ENCODE measurements at regions not wholly inside any gene's neighbourhood (a gene's known extent, or its start where the extent isn't known, plus 50 kb on each side); places are given as distances from the start of the nearest gene placed in this dataset.

GRCh38 chr2:37837628-37838328 lies 87.3 kb upstream of the RMDN2 start:
- ATAC-seq (no peak), DNase-seq (ENCODE audit: low read depth, low spot score) (no peak)
- Histone ChIP-seq H3K36me3 (ENCODE audit: control insufficient read depth in 1 of 2, insufficient read depth in 2 of 2, low read length in 2 of 2) (no peaks in the 10 kb centered on the region), H3K9me3 (ENCODE audit: control insufficient read depth in 1 of 2, insufficient read depth in 1 of 2, low read depth in 1 of 2, low read length in 2 of 2) (no peaks in the 10 kb centered on the region), H3K9me2 (ENCODE audit: insufficient read depth) (no peaks in the 10 kb centered on the region), H3K27ac (ENCODE audit: low read depth, low read length) (no peak overlapping the region), H2AFZ (ENCODE audit: low read depth, low read length, poor library complexity, severe bottlenecking) (no peak overlapping the region), H3K79me2 (ENCODE audit: insufficient read depth, low read length) (no peaks in the 10 kb centered on the region), H4K20me1 (ENCODE audit: insufficient read depth) (no peaks in the 10 kb centered on the region), H3K4me2 (ENCODE audit: low read length) (no peak overlapping the region), H3K27me3 (ENCODE audit: insufficient read depth, low read length) (no peaks in the 10 kb centered on the region), H3K9ac (ENCODE audit: low read length) (no peak overlapping the region), H3K4me3 (replicated peaks in 1 of 2; ENCODE audit: low read depth in 1 of 2, low read length in 2 of 2) (no peak overlapping the region), H3K4me1 (ENCODE audit: control insufficient read depth in 1 of 2, insufficient read depth in 2 of 2, low read length in 2 of 2) (no peaks in the 10 kb centered on the region)
- no TSS peak for BruUV-seq (replicated peaks)
- TF ChIP-seq ZNF274 (IDR thresholded peaks at IDR 0.05; ENCODE audit: low read depth, low read length): no peak
- TF ChIP-seq YY1 (IDR thresholded peaks at IDR 0.05; ENCODE audit: extremely low read depth, insufficient replicate concordance, low read depth, low read length): no peak
- TF ChIP-seq TCF7L2 (IDR thresholded peaks at IDR 0.05; ENCODE audit: borderline replicate concordance, extremely low read depth, insufficient read depth, insufficient read length): no peak
- no peak for TF ChIP-seq ZBTB33 (IDR thresholded peaks at IDR 0.05; ENCODE audit: extremely low read depth, insufficient replicate concordance, low read length)
- ChIA-PET POLR2A (no interaction called here), CTCF (interaction anchor here (0.7 kb wide), 1 partner anchor 437 kb away, joined by 3 read pairs; no protein-coding TSS in a partner anchor), RAD21 (ENCODE audit: low non-redundant PET in 1 of 2, low total read pairs in 2 of 2, uncharacterized antibody in 2 of 2, unreplicated experiment in 2 of 2) (no interaction called here)
- intact Hi-C loops (cut with micrococcal nuclease): no loop called here

- Histone ChIP-seq H4K20me1 (ENCODE audit: insufficient read depth) (no peaks in the 10 kb centered on the region), H2AFZ (ENCODE audit: low read depth, low read length, poor library complexity, severe bottlenecking) (no peak overlapping the region), H3K4me1 (ENCODE audit: control insufficient read depth in 1 of 2, insufficient read depth in 2 of 2, low read length in 2 of 2) (no peaks in the 10 kb centered on the region), H3K4me2 (ENCODE audit: low read length) (no peak overlapping the region), H3K27me3 (ENCODE audit: insufficient read depth, low read length) (no peaks in the 10 kb centered on the region), H3K9me3 (ENCODE audit: control insufficient read depth in 1 of 2, insufficient read depth in 1 of 2, low read depth in 1 of 2, low read length in 2 of 2) (no peaks in the 10 kb centered on the region), H3K9ac (ENCODE audit: low read length) (no peak overlapping the region), H3K27ac (ENCODE audit: low read depth, low read length) (no peak overlapping the region), H3K4me3 (replicated peaks in 1 of 2; ENCODE audit: low read depth in 1 of 2, low read length in 2 of 2) (no peak overlapping the region), H3K9me2 (ENCODE audit: insufficient read depth) (no peaks in the 10 kb centered on the region), H3K36me3 (ENCODE audit: control insufficient read depth in 1 of 2, insufficient read depth in 2 of 2, low read length in 2 of 2) (no peaks in the 10 kb centered on the region), H3K79me2 (ENCODE audit: insufficient read depth, low read length) (no peaks in the 10 kb centered on the region)
- no TSS peak for BruUV-seq (replicated peaks)
- ATAC-seq (no peak), DNase-seq (ENCODE audit: low read depth, low spot score) (no peak)
- RAD21 ChIA-PET (ENCODE audit: low non-redundant PET in 1 of 2, low total read pairs in 2 of 2, uncharacterized antibody in 2 of 2, unreplicated experiment in 2 of 2): no interaction called here
- POLR2A ChIA-PET: no interaction called here
- CTCF ChIA-PET: no interaction called here
- intact Hi-C loops (cut with micrococcal nuclease): no loop called here
- TF ChIP-seq EZH2 (IDR thresholded peaks at IDR 0.05) (no peak), ELF1 (IDR thresholded peaks at IDR 0.05; ENCODE audit: borderline replicate concordance, low read depth) (no peak), YY1 (IDR thresholded peaks at IDR 0.05; ENCODE audit: extremely low read depth, insufficient replicate concordance, low read depth, low read length) (no peak), CTCF (IDR thresholded peaks at IDR 0.05 in 2 of 3, conservative IDR thresholded peaks at IDR 0.05 in 1 of 3; ENCODE audit: borderline replicate concordance in 1 of 3, insufficient read depth in 1 of 3, low read depth in 2 of 3, low read length in 2 of 3) (no peak), SRF (IDR thresholded peaks at IDR 0.05; ENCODE audit: low read depth) (no peak), ATF3 (IDR thresholded peaks at IDR 0.05) (no peak), ZBTB33 (IDR thresholded peaks at IDR 0.05; ENCODE audit: extremely low read depth, insufficient replicate concordance, low read length) (no peak), EGR1 (IDR thresholded peaks at IDR 0.05; ENCODE audit: low read depth) (no peak), RAD21 (IDR thresholded peaks at IDR 0.05; ENCODE audit: low read depth) (no peak)
Measured at GRCh38 chr2:37838541-37839167, 86.4 kb upstream of the RMDN2 start.

Measured in HCT116 (cell line).